Suprapubic skin (tissue), 4 donors: ENCODE measurements at regions not wholly inside any gene's neighbourhood (a gene's known extent, or its start where the extent isn't known, plus 50 kb on each side); places are given as distances from the start of the nearest gene placed in this dataset.

Experiments
- CTCF ChIP-seq, 2 donors: fragments of 200-600 bp in 1 of 2; fragments of 450-650 bp in 1 of 2; sonication (generic) in 1 of 2; IDR thresholded peaks; one replicate each; pipeline ENCODE4 v1.5.1; 2016 to 2019; ENCODE audit warnings: antibody characterized with exemption in 2 of 2, mild to moderate bottlenecking in 1 of 2, moderate library complexity in 1 of 2
- POLR2A ChIP-seq, 2 donors: fragments of 450-650 bp; IDR thresholded peaks; one replicate each; pipeline ENCODE4 v1.6.1; 2017; ENCODE audit warnings: antibody characterized with exemption in 2 of 2, mild to moderate bottlenecking in 2 of 2, moderate library complexity in 2 of 2
- POLR2AphosphoS5 ChIP-seq, 3 donors: sonication (generic); formaldehyde crosslinking; IDR thresholded peaks; one replicate each; pipeline ENCODE4 v1.6.1; 2017; ENCODE audit warnings: antibody characterized with exemption in 3 of 3

- no peak for TF ChIP-seq CTCF (IDR thresholded peaks at IDR 0.05)
- TF ChIP-seq POLR2AphosphoS5 (IDR thresholded peaks at IDR 0.05): no peak
- TF ChIP-seq POLR2A (IDR thresholded peaks at IDR 0.05): no peak
Measured at GRCh38 chrX:45622042-45622423, 421.4 kb upstream of the DIPK2B start.
